GM18873 (cell line): ENCODE measurements at regions not wholly inside any gene's neighbourhood (a gene's known extent, or its start where the extent isn't known, plus 50 kb on each side); places are given as distances from the start of the nearest gene placed in this dataset.
"Not testable (repeated sequence)": the region's sequence is repeated elsewhere in the genome, so short reads cannot be mapped to it uniquely, and the experiment has no call there.

Source experiments
- ATAC-seq: cut with Tn5 transposase; IDR thresholded peaks from one replicate; pipeline ENCODE4 v1.9.1; 2021; ENCODE audit warnings: mild to moderate bottlenecking, moderate library complexity, moderate number of reproducible peaks; ENCODE audit not compliant: unreplicated experiment, low FRiP score

- ATAC-seq = not testable (repeated sequence)
Measured at GRCh38 chr7:32816409-32816948, 75.1 kb downstream of the KBTBD2 start.

GRCh38 chr7:32814779-32815178, 76.8 kb downstream of the KBTBD2 start:
- ATAC-seq = not testable (repeated sequence)

- no peak for ATAC-seq
Measured at GRCh38 chr7:32809871-32810270, 81.7 kb downstream of the KBTBD2 start.

- ATAC-seq = no peak
Measured at GRCh38 chr7:32809347-32809746, 82.2 kb downstream of the KBTBD2 start.

GRCh38 chr7:32803406-32804141, 88.0 kb downstream of the KBTBD2 start:
- no peak for ATAC-seq

- no peak for ATAC-seq
Measured at GRCh38 chr7:32802305-32802910, 89.2 kb downstream of the KBTBD2 start.

GRCh38 chr7:32793053-32793452, 98.5 kb downstream of the KBTBD2 start:
- ATAC-seq = not testable (repeated sequence)

GRCh38 chr7:32790766-32791430, 100.7 kb downstream of the KBTBD2 start:
- not testable (repeated sequence) for ATAC-seq

- ATAC-seq = not testable (repeated sequence)
Measured at GRCh38 chr7:32789266-32789665, 102.3 kb downstream of the KBTBD2 start.

GRCh38 chr7:32788174-32788573, 103.4 kb downstream of the KBTBD2 start:
- not testable (repeated sequence) for ATAC-seq

GRCh38 chr7:32785365-32785944, 106.1 kb downstream of the KBTBD2 start:
- ATAC-seq = not testable (repeated sequence)

GRCh38 chr7:32779895-32780294, 111.7 kb downstream of the KBTBD2 start:
- ATAC-seq = not testable (repeated sequence)

- no peak for ATAC-seq
Measured at GRCh38 chr7:32779167-32779566, 112.4 kb downstream of the KBTBD2 start.

GRCh38 chr7:32777041-32777666, 114.4 kb downstream of the KBTBD2 start:
- not testable (repeated sequence) for ATAC-seq

GRCh38 chr7:32776318-32776717, 115.2 kb downstream of the KBTBD2 start:
- ATAC-seq = not testable (repeated sequence)

- not testable (repeated sequence) for ATAC-seq
Measured at GRCh38 chr7:32775809-32776208, 115.8 kb downstream of the KBTBD2 start.

- no peak for ATAC-seq
Measured at GRCh38 chr7:32774541-32774951, 117.0 kb downstream of the KBTBD2 start.

GRCh38 chr7:32768866-32769510, 122.6 kb downstream of the KBTBD2 start:
- not testable (repeated sequence) for ATAC-seq

GRCh38 chr7:32768338-32768737, 123.2 kb downstream of the KBTBD2 start:
- not testable (repeated sequence) for ATAC-seq
